Choroid plexus epithelial cell (primary cell): ENCODE measurements at regions not wholly inside any gene's neighbourhood (a gene's known extent, or its start where the extent isn't known, plus 50 kb on each side); places are given as distances from the start of the nearest gene placed in this dataset.

ENCODE experiments used
- DNase-seq: peaks from one replicate; pipeline ENCODE4 v3.0.0-alpha.2; 2010; ENCODE audit warnings: low read depth
- H3K4me3 ChIP-seq: 2 replicates; pipeline ENCODE4 v1.5.1; 2011; ENCODE audit warnings: low read depth, mild to moderate bottlenecking, control low read depth, low read length, moderate library complexity
- CTCF ChIP-seq: conservative IDR thresholded peaks from 2 replicates; pipeline ENCODE4 v1.5.1; 2011; ENCODE audit warnings: low read depth, mild to moderate bottlenecking, control low read depth, inconsistent platforms, low read length, moderate library complexity

DNA sequence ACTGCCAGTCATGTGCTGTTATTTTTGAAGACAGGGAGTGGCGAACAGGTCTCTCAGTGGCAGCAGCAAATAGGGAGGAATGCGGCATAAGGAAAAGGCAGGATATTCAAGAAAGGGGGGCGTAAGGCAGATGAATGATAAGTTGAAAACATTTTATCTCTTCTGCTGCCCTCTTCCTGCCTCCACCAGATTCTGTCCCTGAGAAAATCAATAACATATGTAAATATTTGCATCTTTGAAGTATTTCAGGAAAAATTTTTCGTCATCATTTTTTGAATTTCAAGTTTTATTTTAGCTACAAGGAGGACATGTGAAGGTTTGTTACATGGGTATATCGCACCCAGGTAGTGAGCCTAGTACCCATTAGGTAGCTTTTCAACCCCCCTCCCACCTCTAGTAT, 616.7 kb downstream of the MCTP2 start:
- no peak for TF ChIP-seq CTCF
- DNase-seq, result no peak
- H3K4me3 ChIP-seq, result no peak overlapping the region

GRCh38 chr15:94855018-94855408, 623.7 kb downstream of the MCTP2 start:
- no peak for DNase-seq
- TF ChIP-seq CTCF, result no peak
- no peak overlapping the region for H3K4me3 ChIP-seq

- TF ChIP-seq CTCF, result no peak
- DNase-seq, result no peak
- no peak overlapping the region for H3K4me3 ChIP-seq
These were observed 624.3 kb downstream of the MCTP2 start for GRCh38 chr15:94855409-94856266.

- no peak overlapping the region for H3K4me3 ChIP-seq
- no peak for TF ChIP-seq CTCF
These were observed 625.0 kb downstream of the MCTP2 start for GRCh38 chr15:94856267-94856854.

GRCh38 chr15:94857466-94857865, 626.1 kb downstream of the MCTP2 start:
- no peak overlapping the region for H3K4me3 ChIP-seq
- TF ChIP-seq CTCF, result no peak
- no peak for DNase-seq

More at GRCh38 chr15:94856267-94856854, 625.0 kb downstream of the MCTP2 start:
- no peak for DNase-seq

DNA sequence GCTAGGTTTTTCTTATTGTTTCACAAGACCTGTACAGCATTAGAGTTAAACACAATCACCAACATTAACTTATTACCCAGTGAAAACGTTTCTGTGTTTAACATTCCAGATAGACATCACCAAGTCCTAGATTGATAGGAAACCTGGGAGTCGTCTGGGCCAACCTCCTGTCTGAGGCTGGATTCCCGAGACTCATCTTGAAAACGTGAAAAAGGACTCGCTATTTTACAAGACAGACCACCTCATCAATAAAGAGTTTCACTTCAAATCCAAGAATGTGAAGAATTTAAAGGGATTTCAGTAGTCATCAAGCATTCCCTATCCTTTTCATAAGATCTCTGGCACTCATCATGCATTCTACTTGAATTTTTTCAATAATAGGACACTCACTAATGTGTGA, 626.6 kb downstream of the MCTP2 start:
- DNase-seq, result no peak
- no peak overlapping the region for H3K4me3 ChIP-seq
- no peak for TF ChIP-seq CTCF
